Neural progenitor cell (in vitro differentiated cells): ENCODE measurements at regions not wholly inside any gene's neighbourhood (a gene's known extent, or its start where the extent isn't known, plus 50 kb on each side); places are given as distances from the start of the nearest gene placed in this dataset.

Experiments
- CTCF ChIP-seq: fragments of 200-600 bp; sonication (generic); IDR thresholded peaks from 2 replicates; pipeline ENCODE4 v1.5.1; 2017; ENCODE audit warnings: antibody characterized with exemption, mild to moderate bottlenecking
- EZH2 ChIP-seq: fragments of 200-600 bp; sonication (generic); IDR thresholded peaks from 2 replicates; pipeline ENCODE4 v1.6.1; 2017; ENCODE audit warnings: antibody characterized with exemption, mild to moderate bottlenecking, moderate library complexity

- TF ChIP-seq CTCF (no peak), EZH2 (no peak)
These were observed 101.6 kb downstream of the FOXD1 start for GRCh38 chr5:73346878-73347408.
